ENCODE measurements at regions not wholly inside any gene's neighbourhood (a gene's known extent, or its start where the extent isn't known, plus 50 kb on each side); places are given as distances from the start of the nearest gene placed in this dataset.

DNA sequence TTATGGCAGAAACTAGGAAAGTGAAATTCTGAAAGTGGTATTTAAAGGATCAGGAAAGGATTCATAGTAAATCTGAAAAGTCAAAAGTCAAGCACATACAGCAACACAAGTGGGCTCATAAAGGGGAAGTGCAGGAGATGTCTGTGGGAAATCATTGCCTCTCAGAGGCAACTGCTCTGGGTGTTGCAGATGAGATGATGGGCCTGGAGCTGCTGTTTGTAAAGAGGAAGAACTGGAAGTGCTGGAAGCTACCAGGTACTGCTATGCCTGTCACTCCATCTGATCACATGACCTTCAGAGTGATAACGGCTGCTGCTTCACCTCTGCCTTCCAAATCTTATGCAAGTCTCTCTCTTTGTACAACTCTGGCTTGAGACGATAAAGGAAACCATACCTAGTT lies 55.9 kb downstream of the ADRB2 start:
- no peak overlapping the region for H3K27ac ChIP-seq (ENCODE audit: extremely low read depth, low read depth, low read length)
- H3K27me3 ChIP-seq (ENCODE audit: control insufficient read depth in 2 of 2, insufficient read depth in 2 of 2, low read length in 2 of 2), result no peaks in the 10 kb centered on the region
- intact Hi-C loops (cut with micrococcal nuclease) (no loop called here), in situ Hi-C loops (cut with MboI) (no loop called here)
- DNase-seq (ENCODE audit: extremely low read depth in 1 of 4, low spot score in 3 of 4) (no peak), ATAC-seq (no peak), FAIRE-seq (no peak)
- no peak overlapping the region for H3K4me2 ChIP-seq (ENCODE audit: insufficient read depth, low read length)
- CTCF ChIA-PET (ENCODE audit: low intra/inter-chr PET ratio), result no interaction called here
- no peak overlapping the region for H3K9ac ChIP-seq (ENCODE audit: insufficient read depth in 1 of 2, low read depth in 2 of 2, low read length in 2 of 2)
- H3K4me3 ChIP-seq, result no peak overlapping the region
- H3K36me3 ChIP-seq (ENCODE audit: control insufficient read depth, insufficient read depth, low read length), result no peaks in the 10 kb centered on the region
- H3K79me2 ChIP-seq (ENCODE audit: control insufficient read depth, insufficient read depth, low read length), result no peaks in the 10 kb centered on the region
- H2AFZ ChIP-seq (ENCODE audit: low read depth, low read length), result no peak overlapping the region
- no peaks in the 10 kb centered on the region; the same call in 1 of the 2 replicates for H4K20me1 ChIP-seq (replicated peaks; ENCODE audit: control insufficient read depth, insufficient read depth, low read length)
- H3K9me1 ChIP-seq (ENCODE audit: control insufficient read depth, insufficient read depth, low read length), result no peaks in the 10 kb centered on the region
- TF ChIP-seq SPI1 (IDR thresholded peaks at IDR 0.05; ENCODE audit: borderline replicate concordance, low read depth, low read length), result peak; percentile 80; the same call in 1 of the 2 replicates
- TF ChIP-seq CSDE1 (IDR thresholded peaks at IDR 0.05), result no peak
- TF ChIP-seq, protein P1, sequence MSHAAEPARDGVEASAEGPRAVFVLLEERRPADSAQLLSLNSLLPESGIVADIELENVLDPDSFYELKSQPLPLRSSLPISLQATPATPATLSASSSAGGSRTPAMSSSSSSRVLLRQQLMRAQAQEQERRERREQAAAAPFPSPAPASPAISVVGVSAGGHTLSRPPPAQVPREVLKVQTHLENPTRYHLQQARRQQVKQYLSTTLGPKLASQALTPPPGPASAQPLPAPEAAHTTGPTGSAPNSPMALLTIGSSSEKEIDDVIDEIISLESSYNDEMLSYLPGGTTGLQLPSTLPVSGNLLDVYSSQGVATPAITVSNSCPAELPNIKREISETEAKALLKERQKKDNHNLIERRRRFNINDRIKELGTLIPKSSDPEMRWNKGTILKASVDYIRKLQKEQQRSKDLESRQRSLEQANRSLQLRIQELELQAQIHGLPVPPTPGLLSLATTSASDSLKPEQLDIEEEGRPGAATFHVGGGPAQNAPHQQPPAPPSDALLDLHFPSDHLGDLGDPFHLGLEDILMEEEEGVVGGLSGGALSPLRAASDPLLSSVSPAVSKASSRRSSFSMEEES (CRISPR knock-in tag; IDR thresholded peaks at IDR 0.05), result peak; percentile 81
- TF ChIP-seq ZFP30 (CRISPR knock-in tag; IDR thresholded peaks at IDR 0.05; ENCODE audit: borderline replicate concordance), result no peak
- no peak for TF ChIP-seq MEF2A (IDR thresholded peaks at IDR 0.05; ENCODE audit: control insufficient read depth, low read depth, low read length)
- no peak for TF ChIP-seq DDX20 (tag; IDR thresholded peaks at IDR 0.05; ENCODE audit: low read depth)
- no peaks in the 10 kb centered on the region for H3K9me3 ChIP-seq (replicated peaks; ENCODE audit: control insufficient read depth, insufficient read depth, low read depth, low read length)
- H3K4me1 ChIP-seq (replicated peaks in 1 of 2; ENCODE audit: control insufficient read depth in 2 of 2, insufficient read depth in 2 of 2, low read length in 2 of 2), result no peaks in the 10 kb centered on the region
- 4% methylated on average over 2 of the region's 2 CpGs for WGBS (ENCODE audit: insufficient coverage, low coverage, missing lambda C conversion rate)
- POLR2A ChIA-PET, result no interaction called here
- BruUV-seq (replicated peaks), result no TSS peak
